ENCODE measurements at regions not wholly inside any gene's neighbourhood (a gene's known extent, or its start where the extent isn't known, plus 50 kb on each side); places are given as distances from the start of the nearest gene placed in this dataset.

GRCh38 chr2:2720351-2720750 lies 389.3 kb upstream of the MYT1L start:
- DNase-seq (ENCODE audit: low read depth) = no peak

GRCh38 chr2:2719781-2720180 lies 388.7 kb upstream of the MYT1L start:
- DNase-seq (ENCODE audit: low read depth) = no peak

GRCh38 chr2:2719015-2719414 lies 387.9 kb upstream of the MYT1L start:
- no peak for DNase-seq (ENCODE audit: low read depth)

GRCh38 chr2:2717406-2717805 lies 386.3 kb upstream of the MYT1L start:
- DNase-seq (ENCODE audit: low read depth) = no peak

- DNase-seq (ENCODE audit: low read depth) = no peak
Measured at GRCh38 chr2:2716771-2717170, 385.7 kb upstream of the MYT1L start.

GRCh38 chr2:2715036-2715818 lies 384.2 kb upstream of the MYT1L start:
- no peak for DNase-seq (ENCODE audit: low read depth)

GRCh38 chr2:2714408-2714807 lies 383.3 kb upstream of the MYT1L start:
- DNase-seq (ENCODE audit: low read depth) = no peak

- no peak for DNase-seq (ENCODE audit: low read depth)
Measured at GRCh38 chr2:2709431-2709770, 378.3 kb upstream of the MYT1L start.

GRCh38 chr2:2708575-2709430 lies 377.7 kb upstream of the MYT1L start:
- DNase-seq (ENCODE audit: low read depth) = no peak

GRCh38 chr2:2707206-2707991 lies 376.3 kb upstream of the MYT1L start:
- no peak for DNase-seq (ENCODE audit: low read depth)

- DNase-seq (ENCODE audit: low read depth) = no peak
Measured at GRCh38 chr2:2706306-2706705, 375.2 kb upstream of the MYT1L start.

GRCh38 chr2:2705871-2706270 lies 374.8 kb upstream of the MYT1L start:
- DNase-seq (ENCODE audit: low read depth) = no peak

GRCh38 chr2:2704428-2705090 lies 373.5 kb upstream of the MYT1L start:
- no peak for DNase-seq (ENCODE audit: low read depth)

GRCh38 chr2:2703762-2704427 lies 372.8 kb upstream of the MYT1L start:
- no peak for DNase-seq (ENCODE audit: low read depth)

GRCh38 chr2:2703172-2703571 lies 372.1 kb upstream of the MYT1L start:
- no peak for DNase-seq (ENCODE audit: low read depth)

- no peak for DNase-seq (ENCODE audit: low read depth)
Measured at GRCh38 chr2:2702385-2702784, 371.3 kb upstream of the MYT1L start.

- DNase-seq (ENCODE audit: low read depth) = no peak
Measured at GRCh38 chr2:2701813-2702212, 370.7 kb upstream of the MYT1L start.

- DNase-seq (ENCODE audit: low read depth) = no peak
Measured at GRCh38 chr2:2701176-2701781, 370.2 kb upstream of the MYT1L start.

GRCh38 chr2:2699121-2699505 lies 368.0 kb upstream of the MYT1L start:
- no peak for DNase-seq (ENCODE audit: low read depth)

GRCh38 chr2:2698182-2699120 lies 367.4 kb upstream of the MYT1L start:
- no peak for DNase-seq (ENCODE audit: low read depth)
